Activated CD4-positive, alpha-beta T cell treated with anti-CD3 and anti-CD28 coated beads, Interleukin-10, Interleukin-2, amounts not matched to agents 100 ng/mL and 50 ng/mL, durations not matched to agents 16 hours and 8 hours (primary cell): ENCODE measurements at regions not wholly inside any gene's neighbourhood (a gene's known extent, or its start where the extent isn't known, plus 50 kb on each side); places are given as distances from the start of the nearest gene placed in this dataset.
"Not testable (repeated sequence)": the region's sequence is repeated elsewhere in the genome, so short reads cannot be mapped to it uniquely, and the experiment has no call there.

Experiments
- DNase-seq: peaks from one replicate; pipeline ENCODE4 v3.0.0-alpha.2; 2020

DNA sequence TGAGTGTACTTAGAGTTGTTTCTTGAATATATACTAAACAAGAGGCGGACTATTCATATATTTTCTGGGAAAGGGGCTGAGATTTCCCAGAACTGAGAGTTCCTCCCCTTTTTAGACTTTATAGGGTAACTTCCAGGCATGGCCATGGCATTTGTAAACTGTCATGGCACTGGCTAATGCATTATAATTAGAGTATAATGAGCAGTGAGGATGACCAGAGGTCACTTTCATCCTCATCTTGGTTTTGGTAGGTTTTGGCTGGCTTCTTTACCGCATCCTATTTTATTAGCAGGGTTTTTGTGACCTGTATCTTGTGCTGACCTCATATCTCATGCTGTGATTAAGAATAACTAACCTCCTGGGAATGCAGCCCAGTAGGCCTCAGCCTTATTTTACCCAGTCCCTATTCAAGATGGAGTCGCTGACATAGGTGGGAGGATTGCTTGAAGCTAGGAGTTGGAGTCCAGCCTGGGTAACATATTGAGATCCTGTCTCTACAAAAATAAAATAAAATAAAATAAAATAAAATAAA, 91.4 kb downstream of the MOBP start:
- no peak for DNase-seq

DNA sequence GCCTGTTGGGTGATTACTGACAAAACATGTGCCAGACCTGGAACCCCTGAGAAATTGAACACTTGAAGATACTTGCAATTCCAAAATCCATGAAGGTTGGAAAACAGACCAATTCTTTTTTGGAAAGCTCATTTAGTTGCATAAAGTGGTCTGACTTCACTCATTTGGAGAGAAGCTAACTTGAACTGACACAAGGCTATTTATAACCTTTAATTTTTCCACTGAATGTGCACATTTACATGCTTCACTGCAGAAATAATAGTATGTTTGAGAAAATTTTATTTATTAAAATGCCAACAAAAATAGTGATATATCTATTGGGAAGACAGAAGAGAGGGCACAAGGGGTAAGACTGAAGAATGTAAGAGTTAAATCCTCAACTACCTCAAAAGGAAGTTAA, 92.1 kb downstream of the MOBP start:
- DNase-seq: no peak

DNA sequence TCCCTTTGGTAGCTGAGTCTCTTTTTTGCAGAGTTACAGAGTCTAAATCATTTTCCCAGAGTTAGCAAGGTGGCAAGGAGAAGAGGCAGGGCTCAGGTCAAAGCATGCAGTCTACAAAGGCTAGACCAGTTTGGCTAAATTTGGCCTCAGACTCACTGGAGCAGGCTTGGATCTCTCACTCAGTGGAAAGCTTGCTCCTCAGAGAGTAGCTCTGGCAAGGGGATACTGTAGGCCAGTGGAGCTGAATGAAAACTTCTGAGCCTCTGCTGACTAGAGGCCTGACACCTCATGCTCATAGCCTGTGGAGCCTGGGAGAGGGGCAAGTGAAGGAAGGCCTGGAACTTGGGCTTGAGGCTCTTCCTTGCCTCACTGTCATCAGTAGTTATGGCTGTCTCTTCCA, 101.0 kb downstream of the MOBP start:
- DNase-seq: no peak

DNA sequence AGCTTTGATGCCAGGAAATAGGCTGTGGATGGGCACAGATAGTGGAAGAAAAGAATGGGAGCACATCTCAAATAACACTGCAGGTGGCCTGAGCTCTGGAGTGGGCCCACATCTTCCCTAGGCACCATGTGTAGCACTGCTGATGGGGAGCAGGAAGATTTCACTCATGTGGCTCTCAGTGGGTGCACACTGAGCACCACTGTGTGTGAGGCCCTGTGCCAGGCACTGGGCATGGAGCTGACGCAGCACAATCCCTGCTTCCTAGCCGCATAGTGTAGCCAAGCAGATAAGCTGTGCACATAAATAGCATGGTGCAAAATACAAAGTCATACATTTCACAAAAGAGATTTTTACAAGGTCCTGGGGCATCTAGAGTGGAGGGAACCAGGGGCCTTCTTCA, 101.6 kb downstream of the MOBP start:
- no peak for DNase-seq

DNA sequence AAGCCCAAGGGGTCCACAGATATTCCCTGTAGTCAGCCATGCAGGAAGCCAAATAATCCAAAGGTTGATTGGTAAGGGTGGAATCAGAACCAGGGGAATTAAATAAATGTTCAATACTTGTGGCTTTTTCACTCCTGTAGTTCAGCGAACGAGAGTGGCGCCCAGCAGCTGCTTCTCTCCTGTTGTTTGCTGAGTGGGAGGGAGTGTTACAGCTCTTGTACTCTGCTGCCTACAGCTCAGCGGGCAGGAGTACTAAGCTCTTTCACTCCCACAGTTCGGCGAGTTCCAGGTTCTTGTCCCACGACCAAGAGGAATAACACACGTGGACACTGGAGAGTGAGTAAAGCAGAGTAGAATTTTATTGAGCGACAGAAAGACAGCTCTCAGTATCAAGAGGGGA, 105.9 kb downstream of the MOBP start:
- DNase-seq: no peak

DNA sequence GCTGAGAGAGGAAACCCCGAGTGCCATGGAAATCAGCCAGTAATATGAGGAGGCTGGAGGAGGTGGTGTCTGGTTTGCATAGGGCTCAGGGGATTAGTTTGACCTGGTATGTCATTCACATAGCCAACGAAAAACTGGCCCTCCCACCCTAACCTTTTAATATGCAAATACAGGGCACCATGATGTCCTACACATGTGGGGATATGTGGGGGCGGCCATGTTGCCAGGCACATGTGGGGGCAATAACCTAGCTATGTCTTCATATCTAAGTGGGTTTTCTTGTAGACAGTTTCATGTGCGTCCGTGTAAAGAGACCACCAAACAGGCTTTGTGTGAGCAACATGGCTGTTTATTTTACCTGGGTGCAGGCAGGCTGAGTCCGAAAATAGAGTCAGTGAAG, 110.1 kb downstream of the MOBP start:
- no peak for DNase-seq

DNA sequence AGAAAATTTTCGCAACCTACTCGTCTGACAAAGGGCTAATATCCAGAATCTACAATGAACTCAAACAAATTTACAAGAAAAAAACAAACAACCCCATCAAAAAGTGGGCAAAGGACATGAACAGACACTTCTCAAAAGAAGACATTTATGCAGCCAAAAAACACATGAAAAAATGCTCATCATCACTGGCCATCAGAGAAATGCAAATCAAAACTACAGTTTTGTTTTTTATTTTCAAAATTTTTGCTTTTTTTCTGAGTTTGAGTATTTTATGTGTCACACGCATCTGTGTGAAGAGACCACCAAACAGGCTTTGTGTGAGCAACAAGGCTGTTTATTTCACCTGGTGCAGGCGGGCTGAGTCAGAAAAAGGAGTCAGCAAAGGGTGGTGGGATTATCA, 118.7 kb downstream of the MOBP start:
- not testable (repeated sequence) for DNase-seq

DNA sequence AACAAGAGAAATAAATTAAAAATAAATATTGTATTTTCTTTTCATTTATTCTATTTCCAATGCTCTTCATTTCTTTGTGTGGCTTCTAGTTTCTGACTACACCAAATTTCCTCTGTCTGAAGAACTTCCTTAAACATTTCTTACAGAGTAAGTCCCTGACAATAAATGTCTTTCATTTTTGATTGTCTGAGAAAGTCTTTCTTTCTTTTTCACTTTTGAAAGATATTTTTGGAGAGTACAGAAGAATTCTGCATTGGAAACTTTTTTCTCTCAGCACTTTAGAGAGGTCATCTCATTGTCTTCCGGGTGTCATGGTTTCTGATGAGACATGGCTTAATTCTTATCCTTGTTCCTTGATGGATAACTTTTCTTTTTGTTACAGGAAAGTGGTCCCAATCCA, 119.6 kb downstream of the MOBP start:
- no peak for DNase-seq

DNA sequence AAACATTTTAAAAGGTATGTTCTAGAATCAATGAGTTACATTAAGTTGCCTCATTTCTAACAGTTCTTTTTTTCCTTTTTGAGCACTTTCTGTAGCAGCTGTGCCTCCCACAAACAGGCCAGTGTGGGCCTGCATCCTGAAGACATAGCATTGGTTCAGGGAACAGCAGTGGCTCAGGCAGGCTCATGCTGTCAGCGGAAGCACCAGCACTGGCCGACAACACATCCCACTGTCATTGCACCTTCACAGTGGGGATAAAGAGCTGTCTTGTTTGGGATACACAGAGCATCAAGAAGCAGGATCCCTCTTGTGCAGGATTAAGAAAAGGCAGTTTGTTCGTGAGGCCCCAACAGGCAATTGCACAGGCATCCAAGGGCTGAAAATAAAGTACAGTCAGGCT, 123.3 kb downstream of the MOBP start:
- no peak for DNase-seq

DNA sequence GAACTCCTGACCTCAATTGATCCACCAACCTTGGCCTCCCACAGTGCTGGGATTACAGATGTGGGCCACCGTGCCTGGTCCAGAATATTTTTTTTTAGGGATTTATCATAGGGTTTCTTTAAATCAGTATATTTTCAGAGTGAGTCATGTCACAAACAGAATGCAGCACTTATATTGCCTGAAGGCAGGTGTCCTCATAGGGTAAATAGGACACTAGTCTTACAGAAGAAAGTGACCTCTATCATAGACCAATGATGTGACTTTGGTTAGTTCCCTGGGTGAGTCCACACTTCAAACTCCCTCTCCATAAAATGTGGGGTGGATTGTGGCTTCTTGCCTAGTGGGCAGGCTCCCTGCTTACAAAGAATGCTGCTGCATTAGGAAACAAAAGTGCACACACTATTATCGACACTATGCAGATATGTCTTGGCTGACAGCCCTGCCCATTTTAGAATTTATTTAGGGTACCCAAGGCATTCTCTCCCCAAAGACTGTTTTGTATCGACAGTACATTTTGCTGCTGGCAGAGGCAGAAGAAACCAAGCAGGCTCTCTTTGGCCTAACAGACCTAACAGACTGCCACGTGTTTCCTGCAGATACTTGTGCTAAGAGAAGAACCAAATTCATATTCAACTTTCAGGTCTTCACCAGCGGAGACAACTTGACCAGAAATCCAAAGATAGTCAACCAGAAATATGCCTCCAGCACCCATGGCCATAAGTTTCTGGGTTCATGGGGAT, 125.0 kb downstream of the MOBP start:
- no peak for DNase-seq

DNA sequence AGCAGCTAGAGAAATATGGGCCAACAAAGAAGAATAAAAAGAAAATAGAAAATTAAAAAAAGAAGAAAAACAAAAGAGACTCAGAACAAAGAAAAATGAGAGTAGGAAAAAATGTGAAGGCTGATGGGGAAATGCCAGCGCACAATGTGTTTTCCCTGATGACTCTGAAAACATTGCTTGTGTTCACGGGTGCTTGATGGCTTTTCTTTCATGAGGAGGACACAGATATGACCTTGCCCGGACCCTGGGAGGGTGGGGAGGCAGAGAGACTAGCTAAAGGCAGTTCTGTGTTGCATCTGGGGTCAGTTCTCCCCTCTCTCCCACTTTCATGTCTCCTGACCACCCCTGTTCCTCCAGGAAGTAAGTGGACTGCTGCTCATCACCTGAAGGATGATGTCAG, 125.9 kb downstream of the MOBP start:
- DNase-seq: no peak

DNA sequence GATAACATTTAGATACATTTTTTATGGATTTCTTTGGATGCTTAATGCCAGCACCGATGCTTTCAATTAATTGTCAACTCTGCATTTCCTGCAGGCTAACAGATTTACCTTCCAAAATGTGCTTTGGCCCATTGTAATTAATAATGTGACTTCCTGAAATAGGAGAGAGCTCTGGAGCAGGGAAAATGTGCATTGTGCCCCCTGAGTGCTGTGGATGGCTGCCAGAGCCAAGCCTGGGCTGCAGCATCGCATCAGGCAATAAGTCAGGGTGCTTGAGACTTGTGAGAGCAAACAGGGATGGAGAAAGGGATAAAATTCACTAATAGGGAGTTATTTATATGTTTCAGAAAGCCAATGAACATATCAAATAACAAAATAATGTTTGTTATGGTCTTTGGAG, 133.8 kb downstream of the MOBP start:
- no peak for DNase-seq

DNA sequence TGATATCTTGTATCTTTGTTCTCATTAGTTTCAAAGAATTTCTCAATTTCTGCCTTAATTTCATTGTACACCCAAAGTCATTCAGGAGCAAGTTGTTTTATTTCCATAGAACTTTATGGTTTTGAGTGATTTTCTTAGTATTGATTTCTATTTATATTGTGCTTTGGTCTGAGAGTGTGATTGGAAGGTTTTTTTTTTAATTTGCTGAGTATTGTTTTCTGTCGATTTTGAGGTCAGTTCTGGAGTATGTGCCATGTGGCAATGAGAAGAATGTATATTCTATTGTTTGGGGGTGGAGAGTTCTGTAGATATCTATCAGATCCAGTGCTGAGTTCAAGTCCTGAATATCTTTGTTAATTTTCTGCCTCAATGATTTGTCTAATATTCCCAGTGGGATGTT, 138.4 kb downstream of the MOBP start:
- DNase-seq: no peak

DNA sequence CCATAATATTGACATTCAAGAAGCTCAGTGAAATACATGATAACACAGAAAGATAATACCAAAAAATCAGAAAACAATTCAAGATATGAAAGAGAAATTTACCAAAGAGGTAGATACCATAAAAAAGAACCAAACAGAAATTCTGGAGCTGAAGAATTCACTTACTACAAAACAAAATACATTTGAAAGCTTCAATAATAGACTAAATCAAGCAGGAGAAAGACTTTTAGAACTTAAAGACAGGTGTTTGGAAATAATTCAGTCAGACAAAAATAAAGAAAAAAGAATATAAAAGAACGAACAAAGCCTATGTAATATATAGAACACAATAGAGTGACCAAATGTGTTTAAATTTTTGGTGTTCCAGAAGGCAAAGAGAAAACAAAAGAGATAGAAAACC, 158.7 kb downstream of the MOBP start:
- no peak for DNase-seq

DNA sequence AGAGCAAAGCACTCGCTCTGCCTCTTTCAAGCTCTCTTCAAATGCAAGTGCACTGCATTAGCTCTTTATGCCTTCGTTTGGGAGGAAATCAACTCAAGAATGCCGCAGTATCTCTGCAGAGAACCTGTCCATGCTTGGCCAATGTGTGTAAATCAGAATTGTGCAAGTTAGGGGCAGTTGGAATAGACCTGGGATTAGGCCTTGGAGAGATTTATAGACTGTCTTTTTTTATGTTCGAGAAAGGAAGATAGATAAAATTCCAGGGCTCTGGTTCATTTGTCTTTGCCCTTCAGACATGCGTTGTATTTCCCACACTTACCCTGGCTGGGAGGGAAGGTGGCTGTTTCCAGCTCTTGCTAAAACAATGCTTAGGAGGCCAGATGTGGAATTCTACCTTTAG, 163.7 kb downstream of the MOBP start:
- DNase-seq: no peak

DNA sequence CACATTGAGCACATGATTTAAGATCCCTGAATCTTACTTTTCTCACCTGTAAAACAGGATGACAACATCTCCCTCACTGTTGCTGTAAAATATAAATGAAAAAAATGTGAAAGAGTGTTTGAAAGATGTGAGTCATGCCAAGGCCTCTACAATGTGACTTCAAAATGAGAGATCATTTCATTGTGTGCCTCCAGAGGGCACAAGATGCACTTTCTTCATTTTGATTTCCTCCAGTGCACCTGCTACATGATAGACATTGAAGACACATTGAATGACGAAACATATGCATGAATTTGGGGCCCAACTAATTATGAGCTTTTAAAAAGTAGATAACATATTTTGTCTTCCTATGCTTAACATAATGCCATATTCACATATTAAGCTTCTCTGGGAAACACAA, 170.3 kb downstream of the MOBP start:
- DNase-seq: peak; percentile 54

DNA sequence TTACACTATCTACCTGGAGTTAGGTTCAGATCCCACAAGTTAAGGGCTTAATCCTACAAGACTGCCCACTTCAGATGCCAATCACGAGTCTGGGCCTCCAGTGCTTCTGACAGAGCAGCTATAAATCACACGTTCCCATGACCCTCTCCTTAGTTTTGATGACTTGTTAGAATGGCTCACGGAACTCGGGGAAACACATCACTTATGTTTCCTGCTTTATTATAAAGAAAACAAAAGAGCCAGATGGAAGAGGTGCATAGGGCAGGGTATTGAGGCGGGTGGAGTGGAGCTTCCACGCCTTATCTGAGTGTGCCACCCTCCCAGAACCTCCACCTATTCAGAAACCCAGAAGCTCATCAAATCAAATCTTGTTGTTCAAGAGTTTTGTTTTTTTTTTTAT, 170.8 kb downstream of the MOBP start:
- no peak for DNase-seq

DNA sequence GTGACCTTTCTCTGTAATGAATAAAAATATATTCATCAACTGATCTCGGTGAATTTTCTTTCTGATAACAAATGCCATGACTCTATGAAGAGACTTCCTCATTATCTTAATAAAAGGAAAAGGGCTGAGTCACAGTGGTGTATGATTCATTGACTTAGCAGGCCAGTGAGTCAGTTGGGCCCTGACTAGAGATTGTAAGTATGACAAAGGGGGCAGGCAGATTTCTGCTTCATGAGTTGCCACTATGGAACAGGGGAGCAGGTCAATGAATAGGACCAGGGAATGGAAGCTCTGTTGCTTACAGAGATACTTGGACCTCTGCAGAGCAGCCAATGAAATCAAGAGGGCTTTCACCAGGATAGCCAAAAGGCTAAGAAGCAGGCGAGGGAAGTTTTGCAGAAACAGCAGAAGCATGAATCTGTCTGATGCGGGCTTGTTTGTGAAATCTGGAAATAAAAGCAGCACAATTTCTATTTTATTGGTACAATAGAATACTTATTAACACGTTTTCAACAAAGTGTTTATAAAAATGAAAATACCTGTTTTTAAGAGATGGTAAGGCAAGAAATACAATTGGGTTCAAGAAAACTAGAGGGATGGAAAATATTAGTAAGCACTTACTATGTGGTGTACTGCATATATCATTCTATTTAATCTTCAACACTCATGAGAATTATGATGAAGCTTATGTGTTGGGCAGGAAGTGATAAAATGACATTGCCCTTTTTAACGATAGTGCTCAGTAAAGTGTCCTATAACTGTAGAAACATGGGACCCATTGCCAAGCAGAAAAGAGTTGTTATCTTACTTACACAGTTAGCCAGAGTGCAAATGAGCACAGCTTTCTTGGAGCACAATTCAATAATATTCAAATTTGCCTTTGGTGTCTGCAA, 169.8 kb upstream of the MYRIP start:
- peak; percentile 78 for DNase-seq

DNA sequence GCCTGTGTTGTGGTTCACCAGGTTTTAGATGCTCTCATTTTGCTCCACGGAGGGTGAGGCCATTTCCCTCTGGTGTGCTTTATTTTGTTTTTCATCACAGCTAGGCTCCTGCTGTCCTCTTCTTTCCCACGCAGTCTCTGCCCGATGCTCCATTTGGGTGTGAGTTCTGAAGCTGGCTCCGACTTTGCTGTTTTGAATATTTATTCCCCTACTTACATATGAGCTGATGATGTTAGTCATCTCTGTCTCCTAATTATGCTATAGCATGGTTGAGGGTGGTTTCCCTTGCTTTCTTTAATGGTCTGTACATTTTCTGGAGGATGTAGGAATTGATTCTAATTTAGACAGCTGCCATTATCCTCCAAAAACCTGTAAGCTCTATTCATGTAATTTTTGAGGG, 168.1 kb upstream of the MYRIP start:
- DNase-seq: peak; percentile 19

DNA sequence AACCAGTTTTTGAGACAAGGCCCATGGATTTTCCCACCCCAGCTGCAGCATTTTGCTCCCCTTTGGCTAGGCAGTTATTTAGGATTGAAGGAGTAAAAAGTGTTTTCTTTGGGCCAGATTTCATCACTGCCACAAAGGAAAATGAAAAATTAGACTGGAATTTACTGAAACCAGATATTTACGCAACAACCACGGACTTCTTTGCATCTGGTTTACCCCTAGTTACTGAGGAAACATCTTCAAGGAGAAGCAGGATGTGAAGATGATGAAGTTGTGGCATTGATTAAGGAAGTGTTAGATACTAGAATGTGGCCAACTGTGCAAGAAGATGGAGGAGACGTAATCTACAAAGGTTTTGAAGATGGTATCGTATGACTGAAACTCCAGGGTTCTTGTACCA, 165.2 kb upstream of the MYRIP start:
- DNase-seq: no peak

DNA sequence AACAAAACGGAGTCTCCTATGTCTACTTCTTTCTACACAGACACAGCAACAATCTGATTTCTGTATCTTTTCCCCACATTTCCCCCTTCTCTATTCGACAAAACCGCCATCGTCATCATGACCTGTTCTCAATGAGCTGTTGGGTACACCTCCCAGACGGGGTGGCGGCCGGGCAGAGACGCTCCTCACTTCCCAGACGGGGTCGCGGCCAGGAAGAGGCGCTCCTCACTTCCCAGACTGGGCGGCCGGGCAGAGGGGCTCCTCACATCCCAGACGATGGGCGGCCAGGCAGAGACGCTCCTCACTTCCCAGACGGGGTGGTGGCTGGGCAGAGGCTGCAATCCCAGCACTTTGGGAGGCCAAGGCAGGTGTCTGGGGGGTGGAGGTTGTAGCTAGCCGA, 158.2 kb upstream of the MYRIP start:
- DNase-seq: not testable (repeated sequence)

DNA sequence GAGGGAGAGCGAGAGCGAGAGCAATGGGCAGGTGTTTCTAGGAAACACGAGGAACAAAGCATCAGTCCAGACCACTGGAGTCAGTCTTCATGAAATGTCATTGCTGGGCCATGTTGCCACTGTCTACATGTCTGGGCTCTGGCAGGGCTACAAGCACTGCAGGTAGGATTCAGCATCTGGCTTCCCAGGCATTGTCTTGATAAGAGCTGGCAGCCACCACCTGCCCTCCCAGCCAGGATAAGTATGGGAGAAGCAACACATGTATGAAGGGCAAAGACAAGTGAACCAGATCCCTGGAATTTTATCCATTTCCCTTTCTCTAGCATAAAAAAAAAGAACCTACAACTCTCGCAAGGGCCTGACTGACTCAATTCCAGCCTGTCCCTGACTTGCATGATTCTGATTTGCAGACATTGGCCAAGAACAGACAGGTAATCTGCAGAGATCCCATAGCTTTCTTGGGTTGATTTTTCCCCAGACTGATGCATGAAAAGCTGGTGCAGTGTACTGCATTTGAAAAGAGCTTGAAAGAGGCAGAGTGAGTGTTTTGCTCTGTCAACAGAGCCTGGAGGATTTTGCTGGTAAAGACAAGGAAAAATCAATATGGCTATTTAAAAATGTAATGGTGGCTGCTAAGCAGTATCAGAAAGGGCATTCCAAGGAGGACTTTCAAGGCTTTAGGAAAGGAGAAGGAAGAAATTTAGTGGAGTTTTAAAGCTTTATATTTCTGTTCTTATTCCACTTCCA, 157.2 kb upstream of the MYRIP start:
- DNase-seq: no peak

DNA sequence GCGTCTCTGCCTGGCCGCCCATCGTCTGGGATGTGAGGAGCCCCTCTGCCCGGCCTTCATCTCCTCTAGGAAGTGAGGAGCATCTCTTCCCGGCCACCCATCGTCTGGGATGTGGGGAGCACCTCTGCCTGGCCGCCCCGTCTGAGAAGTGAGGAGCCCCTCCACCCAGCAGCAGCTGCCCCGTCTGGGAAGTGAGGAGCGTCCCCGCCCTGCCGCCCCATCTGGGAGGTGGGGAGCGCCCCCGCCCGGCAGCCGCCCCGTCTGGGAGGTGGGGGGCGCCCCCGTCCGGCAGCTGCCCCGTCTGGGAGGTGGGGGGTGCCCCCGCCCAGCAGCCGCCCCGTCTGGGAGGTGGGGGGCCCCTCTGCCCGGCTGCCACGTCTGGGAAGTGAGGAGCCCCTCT, 153.7 kb upstream of the MYRIP start:
- DNase-seq: not testable (repeated sequence)

DNA sequence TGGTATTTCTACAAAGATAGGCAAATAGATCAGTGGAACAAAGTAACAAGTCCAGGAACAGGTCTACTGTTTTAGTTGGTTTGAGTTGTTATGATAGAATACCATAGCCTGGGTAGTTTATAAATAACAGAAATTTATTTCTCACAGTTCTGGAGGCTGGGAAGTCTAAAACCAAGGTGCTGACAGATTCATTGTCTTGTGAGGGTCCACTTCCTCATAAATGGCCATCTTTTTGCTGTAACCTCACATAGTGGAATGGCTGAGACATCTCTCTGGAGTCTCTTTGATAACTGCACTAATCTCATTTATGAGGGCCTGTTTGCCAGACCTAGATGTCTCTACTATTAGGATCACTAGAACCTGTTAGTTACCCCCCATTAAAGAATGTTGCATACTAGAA, 152.3 kb upstream of the MYRIP start:
- DNase-seq: no peak
